Transverse colon (tissue), 4 donors: ENCODE measurements at regions not wholly inside any gene's neighbourhood (a gene's known extent, or its start where the extent isn't known, plus 50 kb on each side); places are given as distances from the start of the nearest gene placed in this dataset.

Source experiments
- DNase-seq: peaks from one replicate; pipeline ENCODE4 v3.0.0-alpha.2; 2019
- H3K27ac ChIP-seq, 4 donors: fragments of 200-600 bp; sonication (generic); 2 replicates each; pipeline ENCODE4 v1.5.1; 2016 to 2018; ENCODE audit warnings: inconsistent platforms in 4 of 4
- H3K27me3 ChIP-seq: fragments of 200-600 bp; sonication (generic); 2 replicates; pipeline ENCODE4 v1.5.1; 2017; ENCODE audit warnings: inconsistent platforms
- H3K36me3 ChIP-seq, 4 donors: fragments of 200-600 bp; sonication (generic); 2 replicates each; pipeline ENCODE4 v1.5.1; 2017 to 2019; ENCODE audit warnings: inconsistent platforms in 4 of 4
- H3K4me1 ChIP-seq, 4 donors: fragments of 200-600 bp; sonication (generic); 2 replicates each; pipeline ENCODE4 v1.5.1; 2017 to 2020; ENCODE audit warnings: inconsistent platforms in 4 of 4
- H3K4me3 ChIP-seq, 4 donors: fragments of 200-600 bp; sonication (generic); 1 replicate in 1 of 4; 2 replicates in 3 of 4; pipeline versions ENCODE4 v1.5.1 to v1.6.1; 2017 to 2019; ENCODE audit warnings: inconsistent platforms in 4 of 4
- H3K9me3 ChIP-seq, 2 donors: fragments of 200-600 bp; sonication (generic); 2 replicates each; pipeline ENCODE4 v1.5.1; 2017 to 2019; ENCODE audit warnings: inconsistent platforms in 2 of 2
- CTCF ChIP-seq, 5 experiments: fragments of 200-600 bp in 3 of 5; fragments of 450-650 bp in 2 of 5; sonication (generic) in 3 of 5; IDR thresholded peaks; 1 replicate in 2 of 5; 2 replicates in 3 of 5; pipeline ENCODE4 v1.5.1; 2016 to 2017; ENCODE audit warnings: antibody characterized with exemption in 5 of 5, inconsistent platforms in 3 of 5, mild to moderate bottlenecking in 2 of 5, moderate library complexity in 1 of 5
- EP300 ChIP-seq: sonication (generic); formaldehyde crosslinking; IDR thresholded peaks from one replicate; pipeline ENCODE4 v1.6.1; 2017; ENCODE audit warnings: antibody characterized with exemption, low read depth
- POLR2A ChIP-seq: fragments of 450-650 bp; IDR thresholded peaks from one replicate; pipeline ENCODE4 v1.6.1; 2016; ENCODE audit warnings: antibody characterized with exemption, mild to moderate bottlenecking, moderate library complexity
- POLR2AphosphoS5 ChIP-seq, 3 donors: sonication (generic); formaldehyde crosslinking; IDR thresholded peaks; one replicate each; pipeline ENCODE4 v1.6.1; 2016; ENCODE audit warnings: antibody characterized with exemption in 3 of 3
- WGBS, 2 donors: methylation state at CpG; one replicate each; pipeline ENCODE4 v1.1.5; 2018; ENCODE audit warnings: low coverage in 1 of 2; 5-methylcytosine and 5-hydroxymethylcytosine counted together
- in situ Hi-C, 4 donors: fragments of 200-750 bp; cut with MboI; loops; one replicate each; pipeline versions ENCODE4 v1.15.0 to v1.15.1; 2017; ENCODE audit warnings: low sequenced_read_pairs in 3 of 4, low pct_ligation_motif_present in 1 of 4, low pct_unique_long_range_greater_than_20kb in 1 of 4
- intact Hi-C: fragments of 100-400 bp; cut with DNase I; formaldehyde crosslinking; loops from one replicate; pipeline ENCODE4 v1.15.1; 2023; ENCODE audit warnings: low total_unique reads

DNA sequence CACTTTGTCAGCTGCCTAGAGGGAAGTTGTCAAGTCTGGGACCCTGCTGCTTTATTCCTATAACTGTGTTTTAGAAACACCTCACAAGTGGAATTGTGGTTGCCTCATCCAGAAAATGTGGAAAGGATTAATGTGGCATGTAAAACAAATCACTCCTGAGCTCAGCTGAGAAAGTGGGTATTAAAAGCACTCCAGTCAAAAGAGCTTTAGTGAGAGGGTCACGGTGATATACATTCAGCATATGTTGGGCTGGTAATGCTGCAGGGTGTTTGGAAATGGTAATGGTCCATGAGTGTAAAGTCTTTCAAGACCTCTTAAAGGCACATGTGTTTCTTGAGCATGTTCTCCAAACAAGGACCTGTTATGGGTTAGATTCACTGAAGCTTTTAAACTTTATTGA, 318.2 kb upstream of the MEOX2 start:
- no peak for DNase-seq
- Histone ChIP-seq H3K27ac (no peak overlapping the region), H3K4me3 (no peak overlapping the region), H3K36me3 (no peaks in the 10 kb centered on the region), H3K4me1 (no peaks in the 10 kb centered on the region), H3K9me3 (no peaks in the 10 kb centered on the region), H3K27me3 (no peaks in the 10 kb centered on the region)
- TF ChIP-seq CTCF (IDR thresholded peaks at IDR 0.05) (no peak), EP300 (no peak), POLR2AphosphoS5 (IDR thresholded peaks at IDR 0.05) (no peak), POLR2A (no peak)
- in situ Hi-C loops: no loop called here
- intact Hi-C loops: no loop called here
- WGBS, 2 donors: 94 to 100% methylated on average over 1 of the region's 1 CpG

DNA sequence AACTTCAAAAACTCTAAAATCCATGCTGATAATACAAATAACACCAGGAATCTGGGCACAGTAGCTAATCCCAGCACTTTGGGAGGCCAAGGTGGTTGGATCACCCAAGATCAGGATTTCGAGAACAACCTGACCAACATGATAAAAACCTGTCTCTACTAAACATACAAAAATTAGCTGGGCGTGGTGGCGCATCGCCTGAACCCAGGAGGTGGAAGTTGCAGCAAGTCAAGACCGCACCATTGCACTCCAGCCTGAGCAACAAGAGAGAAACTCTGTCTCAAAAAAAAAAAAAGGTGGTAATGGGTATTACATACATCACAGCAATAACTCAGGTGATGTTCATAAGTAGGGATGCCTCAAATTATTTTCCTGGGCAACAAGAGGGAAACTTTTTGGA, 315.0 kb upstream of the MEOX2 start:
- intact Hi-C loops (no loop called here), in situ Hi-C loops (no loop called here)
- Histone ChIP-seq H3K27ac (no peak overlapping the region), H3K4me1 (no peaks in the 10 kb centered on the region), H3K9me3 (no peaks in the 10 kb centered on the region), H3K4me3 (no peak overlapping the region), H3K36me3 (no peaks in the 10 kb centered on the region), H3K27me3 (no peaks in the 10 kb centered on the region)
- no peak for DNase-seq
- 89% methylated on average over 5 of the region's 5 CpGs; no CpG with 5 or more reads in 1 of the 2 donors for WGBS, 2 donors
- TF ChIP-seq CTCF (IDR thresholded peaks at IDR 0.05) (no peak), POLR2A (no peak), POLR2AphosphoS5 (IDR thresholded peaks at IDR 0.05) (no peak), EP300 (no peak)

DNA sequence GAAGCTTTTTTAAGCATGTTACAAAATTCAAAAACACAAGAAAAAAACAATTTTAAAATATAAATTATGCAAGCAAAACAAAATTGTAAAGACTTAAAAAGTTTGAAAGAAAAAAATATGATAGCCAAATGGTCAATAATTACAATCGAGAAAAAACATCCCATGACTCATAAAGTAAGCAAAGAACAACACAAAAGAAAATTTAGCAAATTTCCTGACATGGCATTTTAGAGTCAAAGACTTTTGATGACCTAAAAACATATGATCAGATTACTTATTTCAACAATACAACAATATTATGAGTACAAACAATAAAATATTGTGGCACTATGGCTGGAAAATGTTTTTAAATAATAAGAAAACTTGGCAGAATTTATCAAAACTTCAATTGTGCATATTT, 312.1 kb upstream of the MEOX2 start:
- Histone ChIP-seq H3K36me3 (no peaks in the 10 kb centered on the region), H3K9me3 (no peaks in the 10 kb centered on the region), H3K4me1 (no peaks in the 10 kb centered on the region), H3K27ac (no peak overlapping the region), H3K4me3 (no peak overlapping the region), H3K27me3 (no peaks in the 10 kb centered on the region)
- intact Hi-C loops (no loop called here), in situ Hi-C loops (no loop called here)
- 50% methylated on average over 1 of the region's 1 CpG for WGBS, 2 donors
- TF ChIP-seq POLR2A (no peak), EP300 (no peak), POLR2AphosphoS5 (IDR thresholded peaks at IDR 0.05) (no peak), CTCF (IDR thresholded peaks at IDR 0.05) (no peak)
- DNase-seq: no peak

DNA sequence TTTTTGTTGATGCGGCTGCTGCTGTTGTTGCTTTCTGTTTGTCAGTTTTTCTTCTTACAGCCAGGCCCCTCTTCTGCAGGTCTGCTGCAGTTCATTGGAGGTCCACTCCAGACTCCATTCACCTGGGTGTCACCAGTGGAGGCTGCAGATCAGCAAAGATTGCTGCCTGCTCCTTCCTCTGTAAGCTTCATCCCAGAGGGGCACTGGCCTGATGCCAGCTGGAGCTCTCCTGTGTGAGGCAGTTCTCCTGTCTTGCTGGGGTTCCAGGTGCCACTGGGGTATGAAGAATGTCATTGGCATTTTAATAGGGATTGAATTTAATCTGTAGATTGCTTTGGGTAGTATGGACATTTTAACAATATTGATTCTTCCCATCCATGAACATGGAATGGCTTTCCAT, 308.5 kb upstream of the MEOX2 start:
- H3K27ac ChIP-seq: no peak overlapping the region
- no peaks in the 10 kb centered on the region for H3K36me3 ChIP-seq
- intact Hi-C loops (no loop called here), in situ Hi-C loops (no loop called here)
- no peak overlapping the region for H3K4me3 ChIP-seq
- 100% methylated on average over 1 of the region's 1 CpG; no CpG with 5 or more reads in 1 of the 2 donors for whole genome bisulfite sequencing, 2 donors
- DNase-seq: no peak
- TF ChIP-seq POLR2AphosphoS5 (IDR thresholded peaks at IDR 0.05) (no peak), CTCF (IDR thresholded peaks at IDR 0.05) (no peak), POLR2A (no peak), EP300 (no peak)
- no peaks in the 10 kb centered on the region for H3K9me3 ChIP-seq
- H3K4me1 ChIP-seq: no peaks in the 10 kb centered on the region
- no peaks in the 10 kb centered on the region for H3K27me3 ChIP-seq
